AG20443 (cell line): ENCODE measurements at regions not wholly inside any gene's neighbourhood (a gene's known extent, or its start where the extent isn't known, plus 50 kb on each side); places are given as distances from the start of the nearest gene placed in this dataset.
"Not testable (repeated sequence)": the region's sequence is repeated elsewhere in the genome, so short reads cannot be mapped to it uniquely, and the experiment has no call there.

Experiments used
- DNase-seq: peaks from one replicate; pipeline ENCODE4 v3.0.0; 2012; ENCODE audit warnings: low spot score, mixed read lengths

DNA sequence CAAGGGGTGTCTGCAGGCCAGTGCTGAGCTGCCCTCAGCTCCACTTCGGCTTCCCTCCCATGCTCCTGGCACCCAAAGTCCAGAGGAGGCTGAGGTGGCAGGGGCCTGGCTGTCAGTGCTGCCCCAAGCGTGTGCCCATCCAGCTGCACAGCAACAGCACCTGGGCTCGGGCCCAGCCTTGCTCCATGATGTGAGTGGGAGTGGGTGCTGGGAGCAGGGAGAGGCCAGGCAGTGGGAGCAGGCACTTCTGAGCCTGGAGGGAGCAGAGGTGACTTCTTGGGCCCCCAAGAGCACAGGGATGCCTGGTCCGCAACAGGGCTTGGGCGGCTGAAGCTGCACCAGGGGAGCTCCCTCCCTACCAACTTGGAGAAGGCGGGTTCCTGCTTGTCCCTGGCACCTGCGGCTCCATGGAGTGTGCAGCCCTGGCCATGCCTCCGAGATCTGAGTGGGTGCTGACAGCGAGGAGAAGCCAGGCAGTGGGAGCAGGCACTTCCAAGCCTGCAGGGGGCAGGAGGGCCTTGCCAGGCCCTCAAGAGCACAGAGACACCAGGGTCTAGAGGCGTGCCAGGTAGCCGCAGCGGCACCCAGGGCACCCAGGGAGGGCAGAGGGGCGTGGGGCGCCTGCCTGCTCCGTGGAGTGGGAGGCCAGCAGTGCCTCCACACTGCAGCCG lies 366.7 kb upstream of the SGO1 start:
- DNase-seq: no peak

DNA sequence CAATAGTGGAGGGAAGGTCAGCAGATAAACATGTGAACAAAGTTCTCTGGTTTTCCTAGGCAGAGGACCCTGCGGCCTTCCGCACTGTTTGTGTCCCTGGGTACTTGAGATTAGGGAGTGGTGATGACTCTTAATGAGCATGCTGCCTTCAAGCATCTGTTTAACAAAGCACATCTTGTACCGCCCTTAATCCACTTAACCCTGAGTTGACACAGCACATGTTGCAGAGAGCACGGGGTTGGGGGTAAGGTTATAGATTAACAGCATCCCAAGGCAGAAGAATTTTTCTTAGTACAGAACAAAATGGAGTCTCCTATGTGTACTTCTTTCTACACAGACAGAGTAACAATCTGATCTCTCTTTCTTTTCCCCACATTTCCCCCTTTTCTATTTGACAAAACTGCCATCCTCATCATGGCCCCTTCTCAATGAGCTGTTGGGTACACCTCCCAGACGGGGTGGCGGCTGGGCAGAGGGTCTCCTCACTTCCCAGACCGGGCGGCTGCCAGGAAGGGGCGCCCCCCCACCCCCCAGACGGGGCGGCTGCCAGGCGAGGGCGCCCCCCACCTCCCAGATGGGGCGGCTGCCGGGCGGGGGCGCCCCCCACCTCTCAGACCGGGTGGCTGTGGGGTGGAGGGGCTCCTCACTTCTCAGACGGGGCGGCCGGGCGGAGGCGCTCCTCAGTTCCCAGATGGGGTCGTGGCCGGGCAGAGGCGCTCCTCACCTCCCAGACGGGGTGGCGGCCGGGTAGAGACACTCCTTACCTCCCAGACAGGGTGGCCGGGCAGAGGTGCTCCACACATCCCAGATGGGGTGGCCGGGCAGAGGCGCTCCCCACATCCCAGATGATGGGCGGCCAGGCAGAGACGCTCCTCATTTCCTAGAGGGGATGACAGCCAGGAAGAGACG lies 361.6 kb upstream of the SGO1 start:
- not testable (repeated sequence) for DNase-seq

DNA sequence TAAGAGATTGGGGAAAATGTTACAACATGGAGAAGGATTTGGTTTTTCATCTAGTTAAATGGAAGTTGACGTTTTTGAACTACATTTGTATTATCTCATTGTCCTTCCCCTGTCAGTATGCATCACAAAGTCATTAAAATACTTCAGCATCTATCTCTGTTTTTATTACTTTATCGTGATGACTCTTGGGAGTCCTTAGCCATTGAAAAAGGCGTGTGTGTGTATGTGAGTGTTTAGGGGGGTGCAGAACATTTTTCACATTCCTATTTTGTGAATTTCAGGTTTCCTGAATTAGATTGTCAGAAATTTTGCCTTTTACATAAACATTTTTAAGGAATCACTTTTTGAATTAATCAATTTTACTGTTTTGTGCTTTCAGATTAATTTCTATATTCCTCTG lies 360.6 kb upstream of the SGO1 start:
- peak; percentile 14 for DNase-seq

DNA sequence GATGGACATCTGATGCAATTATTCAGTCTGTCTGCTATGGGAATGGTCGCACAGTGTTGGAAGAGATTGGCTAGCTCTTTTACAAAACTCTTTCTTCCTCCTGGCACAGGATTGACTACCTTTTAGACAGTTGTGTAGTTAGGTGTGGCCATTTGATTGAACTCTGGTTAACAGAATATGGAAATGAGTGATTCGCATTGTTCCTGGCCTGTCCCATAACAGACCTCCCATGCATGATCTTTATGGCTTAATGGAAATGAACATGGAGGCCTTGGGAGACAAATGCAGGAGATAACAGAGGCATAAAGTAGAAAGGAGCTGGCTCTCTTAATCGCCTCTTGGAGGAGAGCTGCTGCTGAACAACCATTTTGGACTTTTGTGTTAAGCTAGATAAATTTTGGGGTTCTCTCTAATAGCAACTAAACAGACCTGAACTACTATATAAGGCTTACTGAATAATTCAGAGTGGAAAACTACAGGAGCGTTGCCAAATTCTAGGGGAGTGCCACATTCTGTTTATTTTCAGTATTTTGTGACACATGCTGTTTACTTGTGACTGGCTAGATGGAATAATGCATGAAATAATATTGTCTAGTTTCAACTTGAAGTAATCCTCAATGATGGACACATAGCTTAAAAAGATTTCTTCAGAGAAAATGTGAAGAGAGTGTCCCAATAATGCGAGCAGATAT lies 357.7 kb upstream of the SGO1 start:
- DNase-seq: no peak

DNA sequence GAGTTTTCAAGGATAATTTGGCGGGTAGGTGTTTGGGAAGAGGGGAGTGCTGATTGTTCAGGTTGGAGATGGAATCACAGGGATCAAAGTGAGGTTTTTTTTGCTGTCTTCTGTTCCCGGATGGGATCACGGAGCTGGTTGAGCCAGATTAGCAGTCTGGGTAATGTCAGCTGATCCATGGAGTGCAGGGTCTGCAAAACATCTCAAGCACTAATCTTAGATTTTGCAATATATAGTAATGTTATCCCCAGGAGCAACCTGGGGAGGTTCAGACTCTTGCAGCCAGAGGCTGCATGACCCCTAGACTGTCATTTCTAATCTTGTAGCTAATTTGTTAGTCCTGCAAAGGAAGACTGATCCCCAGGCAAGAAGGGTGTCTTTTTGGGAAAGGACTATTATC lies 354.1 kb upstream of the SGO1 start:
- no peak for DNase-seq

DNA sequence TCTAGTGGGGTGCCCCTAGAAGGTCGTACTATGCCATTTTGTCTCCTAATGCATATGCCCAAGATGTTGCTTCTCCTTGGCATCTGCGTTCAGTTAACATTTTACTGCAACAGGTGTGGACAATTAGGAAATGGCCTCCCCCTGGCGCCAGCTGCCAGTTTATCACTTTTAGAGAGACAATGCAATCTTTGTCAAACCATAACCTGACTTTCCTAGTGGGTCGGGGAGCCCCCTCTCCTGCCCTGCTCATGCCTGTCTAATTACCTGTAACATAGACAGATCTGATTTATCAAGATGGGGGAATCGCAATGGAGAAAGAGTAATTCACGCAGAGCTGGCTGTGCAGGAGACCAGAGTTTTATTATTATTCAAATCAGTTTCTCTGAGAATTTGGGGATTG lies 353.7 kb upstream of the SGO1 start:
- no peak for DNase-seq

DNA sequence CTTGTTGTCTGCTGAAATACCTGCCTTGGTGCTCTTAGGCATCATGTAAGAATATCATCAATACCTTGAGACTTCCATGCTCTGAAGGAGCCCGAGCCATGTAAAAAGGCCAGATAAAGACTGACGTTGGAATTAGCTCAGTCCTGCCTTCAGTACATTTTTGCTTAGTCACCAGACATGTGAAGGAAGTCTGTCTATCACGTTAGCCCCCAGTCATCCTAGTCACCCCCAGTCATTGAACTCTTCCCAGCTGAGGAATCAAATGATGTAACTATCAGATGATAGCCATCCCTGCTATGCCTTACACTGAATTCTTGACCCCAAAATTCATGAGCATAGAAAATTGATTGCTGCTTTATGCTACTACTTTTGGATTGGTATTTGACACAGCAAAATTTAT lies 351.2 kb upstream of the SGO1 start:
- DNase-seq: no peak

DNA sequence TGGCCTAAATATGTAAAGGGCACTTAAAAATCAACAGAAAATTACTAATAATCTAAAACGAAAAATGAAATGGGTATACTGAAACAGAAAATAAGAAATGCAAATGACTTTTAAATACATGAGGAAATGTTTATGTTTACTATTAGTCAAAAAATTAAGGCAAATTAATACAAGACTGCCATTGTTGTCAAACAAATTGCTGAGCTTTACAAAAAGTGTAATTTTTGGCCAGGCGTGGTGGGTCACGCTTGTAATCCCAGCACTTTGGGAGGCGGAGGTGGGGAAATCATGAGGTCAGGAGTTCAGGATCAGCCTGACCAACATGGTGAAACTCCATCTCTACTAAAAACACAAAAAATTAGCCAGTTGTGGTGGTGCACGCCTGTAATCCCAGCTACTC lies 343.9 kb upstream of the SGO1 start:
- no peak for DNase-seq

DNA sequence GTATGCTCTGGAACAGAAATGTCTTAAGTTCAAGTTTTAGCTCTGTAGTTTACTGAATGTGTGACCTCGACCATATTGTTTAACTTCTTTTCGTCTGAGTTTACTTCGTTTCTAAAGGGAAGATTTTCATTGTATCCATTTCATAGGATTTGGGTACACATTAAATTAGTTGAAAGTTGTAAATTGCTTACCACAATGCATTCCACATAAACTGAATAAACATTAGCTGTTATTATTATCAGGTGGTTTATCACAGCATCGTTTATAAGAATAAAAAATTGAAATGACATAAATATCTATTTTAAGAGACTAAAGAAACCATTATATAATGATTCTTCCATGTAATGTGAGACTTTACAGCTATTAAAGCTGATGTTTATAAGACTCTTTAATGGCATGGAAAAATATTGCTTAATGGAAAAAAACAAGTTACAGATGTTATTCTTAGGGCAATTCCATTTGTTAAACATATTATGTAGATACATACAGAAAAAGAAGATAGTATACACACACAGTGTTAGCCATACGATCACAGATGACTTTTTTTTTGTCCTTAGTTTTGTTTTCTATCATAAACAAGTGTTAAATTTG lies 342.3 kb upstream of the SGO1 start:
- DNase-seq: no peak

DNA sequence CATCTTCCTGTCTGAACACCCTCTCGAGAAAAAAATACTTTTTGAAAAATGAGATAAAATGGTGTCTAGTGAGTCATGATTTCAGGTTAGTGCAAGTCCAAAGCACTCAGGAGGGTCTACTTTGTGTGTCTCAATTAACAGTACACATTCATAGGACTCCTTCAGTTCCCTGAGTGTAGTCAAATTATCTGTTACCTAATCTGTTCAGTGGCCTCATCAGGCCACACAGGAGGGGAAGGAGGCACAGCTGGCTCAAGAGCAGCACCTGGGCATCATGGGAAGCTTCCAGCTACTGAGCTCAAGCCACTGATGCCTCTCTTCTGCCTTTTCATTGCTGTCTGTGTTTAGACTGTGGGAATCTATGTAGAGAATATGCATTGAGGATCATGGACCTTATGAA lies 341.4 kb upstream of the SGO1 start:
- no peak for DNase-seq

DNA sequence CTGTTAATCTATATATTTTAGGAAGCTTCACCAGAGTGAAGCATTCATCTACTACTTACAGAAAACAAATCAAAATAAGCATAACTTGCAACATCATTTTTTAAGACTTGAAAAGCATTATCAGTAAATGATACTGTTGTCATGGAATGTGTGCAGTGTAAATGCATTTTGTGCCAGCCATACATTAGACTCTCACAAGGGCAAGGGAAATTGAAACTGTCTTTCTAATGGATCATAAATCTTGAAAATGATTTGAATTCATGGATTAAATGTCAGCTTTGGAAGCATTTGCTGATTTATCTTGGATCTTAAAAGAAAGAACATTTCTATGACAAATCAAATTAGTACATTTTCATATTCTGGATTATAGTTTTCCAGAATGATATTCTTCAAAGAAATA lies 338.3 kb upstream of the SGO1 start:
- DNase-seq: no peak

DNA sequence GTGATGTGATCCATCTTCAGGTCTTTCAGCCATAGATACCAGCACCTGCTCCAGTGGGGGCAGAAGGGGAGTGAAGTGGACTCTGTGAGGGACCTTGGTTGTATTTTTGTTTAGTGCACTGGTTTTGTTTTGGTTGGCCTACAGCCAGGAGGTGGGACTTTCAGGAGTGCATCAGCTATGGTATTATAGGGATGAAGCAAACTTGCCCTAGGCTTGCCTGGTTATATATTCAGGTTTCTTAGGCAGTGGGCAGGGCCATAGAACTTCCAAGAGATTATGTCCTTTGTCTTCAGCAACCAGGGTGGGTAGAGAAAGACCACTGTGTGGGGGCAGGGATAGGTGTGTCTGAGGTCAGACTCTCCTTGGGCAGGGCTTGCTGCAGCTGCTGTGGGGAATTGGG lies 337.3 kb upstream of the SGO1 start:
- no peak for DNase-seq

DNA sequence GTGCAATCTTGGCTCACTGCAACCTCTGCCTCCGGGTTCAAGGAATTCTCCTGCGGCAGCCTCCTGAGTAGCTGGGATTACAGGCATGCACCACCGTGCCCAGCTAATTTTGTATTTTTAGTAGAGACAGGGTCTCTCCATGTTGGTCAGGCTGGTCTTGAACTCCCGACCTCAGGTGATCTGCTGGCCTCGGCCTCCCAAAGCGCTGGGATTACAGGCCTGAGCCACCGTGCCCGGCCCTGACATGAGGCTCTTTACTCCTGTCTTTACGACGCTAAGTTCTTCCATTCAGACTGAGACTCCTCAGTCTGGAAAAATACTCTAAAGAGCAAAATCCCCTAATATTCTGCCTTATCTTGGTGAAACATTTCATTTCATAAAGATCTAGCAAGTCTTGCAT lies 331.3 kb upstream of the SGO1 start:
- not testable (repeated sequence) for DNase-seq

DNA sequence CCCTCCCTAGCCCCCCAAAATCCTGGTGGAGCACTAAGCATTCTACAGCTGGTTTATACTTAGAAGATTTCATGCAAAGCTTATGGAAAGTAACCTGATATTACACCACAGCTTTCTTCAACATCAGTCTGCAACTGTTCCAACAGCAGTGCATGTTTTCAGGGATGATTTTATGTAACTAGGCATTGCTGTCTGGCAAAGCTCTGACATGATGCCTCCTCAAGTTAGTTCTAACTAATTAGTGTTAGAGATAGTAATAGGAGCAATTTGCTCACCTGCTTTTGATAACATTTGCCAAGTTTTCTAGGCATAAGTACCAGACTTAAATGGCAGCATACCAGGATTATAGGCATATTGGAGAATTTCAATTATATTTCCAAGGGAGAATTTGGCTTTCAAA lies 330.3 kb upstream of the SGO1 start:
- no peak for DNase-seq

DNA sequence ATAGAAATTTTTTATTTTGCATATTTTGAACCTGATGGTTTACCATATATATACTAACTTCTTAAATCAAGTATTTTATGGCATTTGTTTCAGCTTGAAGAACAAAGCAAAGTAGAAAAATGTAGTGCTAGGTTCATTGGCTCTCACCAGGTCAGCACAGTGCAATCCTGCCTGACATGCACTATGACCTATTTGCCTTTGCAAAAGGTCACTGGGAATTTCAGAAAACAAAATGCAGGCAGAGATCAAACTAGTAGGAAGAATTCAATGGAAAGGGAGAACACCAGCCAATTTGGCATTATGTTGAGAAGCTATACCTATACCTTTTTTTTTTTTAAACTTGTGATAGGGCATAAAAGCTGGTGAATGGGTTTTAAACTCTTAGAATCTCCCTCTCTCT lies 329.8 kb upstream of the SGO1 start:
- DNase-seq: no peak

DNA sequence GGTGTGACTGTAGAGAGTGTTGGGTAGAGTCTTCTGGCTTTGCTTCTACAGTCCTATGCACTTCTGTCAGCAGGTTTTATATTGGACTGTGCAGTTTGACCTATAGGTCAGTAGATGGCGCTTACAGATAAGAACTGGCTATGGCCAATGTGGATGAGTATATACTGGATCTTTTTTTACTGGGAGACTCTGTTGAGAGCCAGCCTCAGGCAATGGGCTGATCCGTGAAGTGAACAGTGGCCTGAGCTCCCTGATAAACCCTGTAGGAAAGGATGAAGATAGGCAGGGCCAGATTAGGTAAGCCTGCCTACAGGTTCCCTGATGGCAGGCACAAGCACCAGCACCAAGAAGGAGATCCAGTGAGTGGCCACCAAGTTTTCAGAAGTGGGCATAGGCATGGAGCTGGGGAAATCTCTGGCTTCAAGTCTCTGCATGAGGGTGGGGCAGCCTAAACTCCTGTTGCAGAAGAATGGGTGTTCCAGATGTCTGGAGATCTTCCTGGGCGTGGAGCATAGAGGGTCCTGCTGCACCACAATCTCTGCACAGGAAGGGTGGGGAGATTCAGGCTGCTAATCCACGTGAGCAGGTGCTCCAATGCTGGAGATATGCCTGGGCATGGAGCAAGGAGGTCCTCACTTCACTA lies 326.0 kb upstream of the SGO1 start:
- peak; percentile 66 for DNase-seq

DNA sequence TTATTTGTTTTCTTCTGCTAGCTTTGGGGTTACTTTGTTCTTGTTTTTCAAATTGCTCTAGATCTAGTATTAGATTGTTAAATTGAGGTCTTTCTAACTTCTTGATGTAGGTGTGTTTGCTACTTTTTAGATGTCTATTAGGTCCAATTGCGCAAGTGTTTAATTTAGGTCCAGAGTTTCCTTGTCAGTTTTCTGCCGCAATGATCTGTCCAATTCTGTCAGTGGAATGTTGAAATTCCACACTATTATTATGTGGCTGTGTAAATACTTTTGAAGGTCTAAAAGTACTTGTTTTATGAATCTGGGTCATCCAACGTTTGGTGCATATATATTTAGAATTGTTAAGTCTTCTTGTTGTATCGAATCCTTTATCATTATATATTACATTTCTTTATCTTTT lies 324.4 kb upstream of the SGO1 start:
- no peak for DNase-seq

DNA sequence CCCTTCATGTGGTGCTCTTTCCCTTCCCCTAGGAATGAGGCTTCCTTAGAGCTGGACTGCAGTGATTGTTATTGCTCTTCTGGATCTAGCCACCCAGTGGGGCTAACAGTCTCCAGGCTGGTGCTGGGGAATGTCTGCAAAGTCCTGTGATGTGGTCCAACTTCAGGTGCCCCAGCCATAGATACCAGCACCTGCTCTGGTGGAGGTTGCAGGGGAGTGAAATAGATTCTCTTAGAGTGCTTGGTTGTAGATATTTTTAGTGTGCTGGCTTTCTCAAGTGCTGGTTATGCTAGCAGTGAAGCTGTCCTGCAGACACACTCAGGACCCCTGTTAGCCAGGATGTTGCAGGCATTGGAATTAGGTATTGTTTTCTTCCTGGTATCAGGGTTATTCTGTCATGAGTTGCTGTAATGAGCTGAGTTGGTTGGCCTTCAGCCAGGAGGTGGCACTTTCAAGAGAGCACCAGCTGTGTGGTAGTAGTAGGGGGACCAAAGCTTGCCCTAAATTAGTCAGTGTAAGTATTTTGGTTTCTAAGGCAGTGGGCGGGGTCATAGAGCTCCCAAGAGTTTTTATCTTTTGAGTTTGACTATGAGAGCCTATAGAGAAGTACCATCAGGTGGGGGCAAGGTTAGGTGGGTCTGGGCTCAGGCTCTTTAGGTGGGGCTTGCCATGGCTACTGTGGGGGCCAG lies 317.5 kb upstream of the SGO1 start:
- DNase-seq: no peak

DNA sequence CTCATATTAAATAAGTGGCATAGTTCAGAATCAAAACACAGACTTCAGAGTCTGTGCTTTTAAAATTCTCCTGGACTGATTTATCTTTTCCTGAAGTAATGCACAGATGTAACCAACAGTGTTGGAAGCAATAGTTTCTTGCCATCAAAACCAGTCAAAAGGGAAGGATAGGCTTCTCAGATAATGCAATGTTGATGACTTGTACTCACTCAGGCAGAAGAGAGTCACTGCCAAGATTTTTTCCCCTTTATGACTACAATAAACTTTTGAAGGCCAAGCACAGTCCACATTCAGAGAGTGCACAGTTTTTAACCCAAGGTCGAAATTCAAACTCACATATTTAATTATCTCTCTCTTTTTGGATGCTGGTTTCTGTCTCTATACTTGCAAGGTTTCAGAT lies 305.0 kb upstream of the SGO1 start:
- no peak for DNase-seq

DNA sequence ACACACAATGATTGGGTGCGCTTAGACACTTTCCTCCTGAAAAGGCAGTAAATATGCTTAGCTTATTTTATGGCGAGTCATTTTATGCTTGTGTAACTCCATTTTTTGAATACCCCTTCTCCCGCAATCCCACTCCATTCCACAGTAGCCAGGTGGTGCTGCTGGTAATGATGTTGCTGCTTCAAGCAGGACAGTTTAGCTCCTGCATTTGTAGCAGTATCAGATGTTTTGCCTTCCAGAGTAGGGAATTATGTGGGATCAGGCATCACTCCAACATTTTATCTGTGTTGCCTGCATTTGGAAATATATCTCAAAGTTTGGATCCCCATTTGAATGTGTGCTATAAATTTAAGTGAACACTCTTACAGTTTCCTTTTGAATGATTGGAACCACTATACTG lies 302.1 kb upstream of the SGO1 start:
- no peak for DNase-seq

DNA sequence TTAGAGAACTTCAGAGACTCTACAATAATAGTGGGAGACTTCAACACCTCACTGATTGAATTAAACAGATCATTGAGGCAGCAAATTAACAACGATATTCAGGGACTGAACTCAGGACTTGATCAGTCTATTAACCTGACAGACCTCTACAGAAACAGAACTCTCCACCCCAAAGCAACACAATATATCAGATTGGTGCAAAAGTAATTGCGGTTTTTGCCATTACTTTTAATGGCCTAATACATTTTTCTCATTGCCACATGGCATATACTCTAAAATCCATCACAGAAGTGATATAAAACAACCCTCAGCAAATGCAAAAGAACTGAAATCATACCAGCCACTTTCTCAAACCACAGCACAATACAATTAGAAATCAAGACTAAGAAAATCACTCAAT lies 298.1 kb upstream of the SGO1 start:
- DNase-seq: no peak

DNA sequence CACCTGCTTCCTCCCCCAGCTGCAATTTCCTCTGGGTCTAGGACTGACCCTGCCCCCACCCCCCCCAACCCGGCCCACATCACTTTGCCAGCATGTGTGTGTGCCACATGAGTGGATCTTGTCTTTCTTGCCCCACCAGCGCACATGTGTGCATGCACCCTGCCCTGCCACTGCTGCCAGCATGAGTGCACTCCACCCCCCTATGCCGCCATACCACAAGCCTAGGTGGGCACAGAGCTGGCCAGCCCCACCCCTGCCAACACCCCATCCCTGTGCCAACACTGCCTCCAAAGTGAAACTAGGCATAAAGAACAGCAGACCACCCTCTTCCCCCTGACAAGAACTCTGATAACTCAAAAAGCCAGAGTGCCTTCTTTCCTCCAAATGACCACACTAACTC lies 296.3 kb upstream of the SGO1 start:
- no peak for DNase-seq
